Right cardiac atrium (tissue), 5 donors: ENCODE measurements at regions not wholly inside any gene's neighbourhood (a gene's known extent, or its start where the extent isn't known, plus 50 kb on each side); places are given as distances from the start of the nearest gene placed in this dataset.

Experiments
- ATAC-seq, 2 donors: fragments of 200-7000 bp; cut with Tn5 transposase; one replicate each; pipeline versions ENCODE4 v1.8.0 to v1.9.1; 2020; ENCODE audit warnings: moderate library complexity in 2 of 2, mild to moderate bottlenecking in 1 of 2
- DNase-seq, 3 donors: peaks; one replicate each; pipeline ENCODE4 v3.0.0-alpha.2; 2020
- H3K27ac ChIP-seq: one replicate; pipeline ENCODE4 v1.5.1; 2013; ENCODE audit warnings: mild to moderate bottlenecking, low read length, control low read depth, moderate library complexity
- H3K27me3 ChIP-seq: one replicate; pipeline ENCODE4 v1.6.1; 2013; ENCODE audit not compliant: control insufficient read depth, insufficient read depth
- H3K4me1 ChIP-seq: one replicate; pipeline ENCODE4 v1.6.1; 2013; ENCODE audit warnings: low read length; ENCODE audit not compliant: control insufficient read depth, insufficient read depth
- H3K4me3 ChIP-seq: one replicate; pipeline ENCODE4 v1.5.1; 2013; ENCODE audit warnings: low read length, control low read depth
- H3K9me3 ChIP-seq: one replicate; pipeline ENCODE4 v1.6.1; 2013; ENCODE audit warnings: low read length; ENCODE audit not compliant: control insufficient read depth
- WGBS: extraction: QIAGEN DNeasy Blood & Tissue Kit; methylation state at CpG from one replicate; pipeline ENCODE4 v1.1.7; 2013; 5-methylcytosine and 5-hydroxymethylcytosine counted together
- intact Hi-C, 4 donors: fragments of 100-400 bp; cut with DNase I; formaldehyde crosslinking; loops; one replicate each; pipeline versions ENCODE4 v1.11.0 to v1.14.0; 2022 to 2023
- donor health status: healthy with polysubstance abuse.
- donor health status: DM: no; HTN: yes; CAD: no.
- donor health status: DM: no; HTN: no; CAD: no.
- donor health status: DM: no; HTN: yes; CAD: no; lungs with severe emphysema.
- donor health status: DM: yes; HTN: yes; CAD: no.

- Histone ChIP-seq H3K9me3 (no peaks in the 10 kb centered on the region), H3K4me3 (no peak overlapping the region), H3K4me1 (no peaks in the 10 kb centered on the region), H3K27me3 (no peaks in the 10 kb centered on the region), H3K27ac (no peak overlapping the region)
- DNase-seq (no peak), ATAC-seq (no peak)
- intact Hi-C loops: no loop called here
Measured at GRCh38 chr11:19323502-19323901, 82.8 kb upstream of the E2F8 start.

- no peak for ATAC-seq
Measured at GRCh38 chr11:19321351-19321750, 80.6 kb upstream of the E2F8 start.

GRCh38 chr11:19320827-19321226, 80.1 kb upstream of the E2F8 start:
- no peak overlapping the region for H3K4me3 ChIP-seq
- H3K9me3 ChIP-seq: no peaks in the 10 kb centered on the region
- peak in 1 of 3 donors; percentile 26 for DNase-seq
- peaks cover 5% of the 10 kb centered on the region for H3K4me1 ChIP-seq
- H3K27me3 ChIP-seq: no peaks in the 10 kb centered on the region
- ATAC-seq: peak; percentile 55 to 76
- intact Hi-C loops: no loop called here
- WGBS: 49% methylated on average over 1 of the region's 1 CpG
- H3K27ac ChIP-seq: no peak overlapping the region

More at GRCh38 chr11:19321351-19321750, 80.6 kb upstream of the E2F8 start:
- Histone ChIP-seq H3K4me3 (no peak overlapping the region), H3K9me3 (no peaks in the 10 kb centered on the region), H3K27me3 (no peaks in the 10 kb centered on the region), H3K27ac (no peak overlapping the region), H3K4me1 (peaks cover 5% of the 10 kb centered on the region)
- peak in 1 of 3 donors; percentile 27 for DNase-seq
- intact Hi-C loops: no loop called here
- 67% methylated on average over 2 of the region's 2 CpGs for WGBS

GRCh38 chr11:19316434-19316833, 75.7 kb upstream of the E2F8 start:
- peaks cover 5% of the 10 kb centered on the region for H3K4me1 ChIP-seq
- H3K4me3 ChIP-seq: no peak overlapping the region
- H3K27me3 ChIP-seq: no peaks in the 10 kb centered on the region
- 39% methylated on average over 7 of the region's 7 CpGs for WGBS
- no peaks in the 10 kb centered on the region for H3K9me3 ChIP-seq
- intact Hi-C loops: loop anchor here in 1 of 4 donors (10.0 kb wide), 2 partner anchors 242 to 428 kb away; no protein-coding TSS in a partner anchor
- ATAC-seq (peak; percentile 85 to 91), DNase-seq (peak; percentile 80 to 91 (median 87))
- no peak overlapping the region for H3K27ac ChIP-seq

GRCh38 chr11:19315511-19315910, 74.8 kb upstream of the E2F8 start:
- Histone ChIP-seq H3K9me3 (no peaks in the 10 kb centered on the region), H3K27ac (no peak overlapping the region), H3K4me3 (no peak overlapping the region), H3K4me1 (peaks cover 5% of the 10 kb centered on the region), H3K27me3 (no peaks in the 10 kb centered on the region)
- no peak for ATAC-seq
- intact Hi-C loops: loop anchor here in 1 of 4 donors (10.0 kb wide), 2 partner anchors 241 to 429 kb away; no protein-coding TSS in a partner anchor
- WGBS: 70% methylated on average over 2 of the region's 2 CpGs
- DNase-seq: peak in 2 of 3 donors; percentile 50 to 58

GRCh38 chr11:19313140-19313539, 72.4 kb upstream of the E2F8 start:
- peaks cover 5% of the 10 kb centered on the region for H3K4me1 ChIP-seq
- no peak for ATAC-seq
- intact Hi-C loops: loop anchor here in 3 of 4 donors (5.0 to 10.0 kb wide), 3 partner anchors 238 to 432 kb away; no protein-coding TSS in a partner anchor

GRCh38 chr11:19311308-19312030, 70.7 kb upstream of the E2F8 start:
- Histone ChIP-seq H3K4me1 (no peaks in the 10 kb centered on the region), H3K27me3 (no peaks in the 10 kb centered on the region), H3K4me3 (no peak overlapping the region), H3K27ac (no peak overlapping the region), H3K9me3 (no peaks in the 10 kb centered on the region)
- ATAC-seq (peak; percentile 85 to 86), DNase-seq (peak; percentile 67 to 85 (median 73))
- 33% methylated on average over 3 of the region's 3 CpGs for WGBS
- intact Hi-C loops: loop anchor here in 3 of 4 donors (2.0 to 10.0 kb wide), 4 partner anchors 237 to 433 kb away; no protein-coding TSS in a partner anchor

More at GRCh38 chr11:19313140-19313539, 72.4 kb upstream of the E2F8 start:
- no peaks in the 10 kb centered on the region for H3K9me3 ChIP-seq
- H3K27me3 ChIP-seq: no peaks in the 10 kb centered on the region
- H3K4me3 ChIP-seq: no peak overlapping the region
- H3K27ac ChIP-seq: no peak overlapping the region
- DNase-seq: no peak
- WGBS: 73% methylated on average over 1 of the region's 1 CpG

GRCh38 chr11:19307498-19307897, 66.8 kb upstream of the E2F8 start:
- intact Hi-C loops: loop anchor here in 2 of 4 donors (5.0 to 10.0 kb wide), 2 partner anchors 245 to 597 kb away; no protein-coding TSS in a partner anchor
- Histone ChIP-seq H3K27me3 (no peaks in the 10 kb centered on the region), H3K27ac (no peak overlapping the region), H3K9me3 (no peaks in the 10 kb centered on the region), H3K4me1 (no peaks in the 10 kb centered on the region), H3K4me3 (no peak overlapping the region)
- DNase-seq: no peak
- ATAC-seq: no peak
- WGBS: 45% methylated on average over 6 of the region's 6 CpGs

- Histone ChIP-seq H3K27ac (no peak overlapping the region), H3K9me3 (no peaks in the 10 kb centered on the region), H3K4me1 (no peaks in the 10 kb centered on the region), H3K27me3 (no peaks in the 10 kb centered on the region), H3K4me3 (no peak overlapping the region)
- 86% methylated on average over 9 of the region's 9 CpGs for WGBS
- ATAC-seq: no peak
- no peak for DNase-seq
- intact Hi-C loops: loop anchor here in 2 of 4 donors (5.0 to 10.0 kb wide), 2 partner anchors 246 to 598 kb away; no protein-coding TSS in a partner anchor
Measured at GRCh38 chr11:19306179-19306944, 65.6 kb upstream of the E2F8 start.

GRCh38 chr11:19301361-19301760, 60.6 kb upstream of the E2F8 start:
- Histone ChIP-seq H3K27me3 (no peaks in the 10 kb centered on the region), H3K27ac (no peak overlapping the region), H3K9me3 (no peaks in the 10 kb centered on the region), H3K4me3 (no peak overlapping the region), H3K4me1 (no peaks in the 10 kb centered on the region)
- DNase-seq (no peak), ATAC-seq (no peak)
- 98% methylated on average over 1 of the region's 1 CpG for WGBS
- intact Hi-C loops: loop anchor here in 1 of 4 donors (10.0 kb wide), 1 partner anchor 603 kb away; no protein-coding TSS in a partner anchor

- Histone ChIP-seq H3K27ac (no peak overlapping the region), H3K4me1 (no peaks in the 10 kb centered on the region), H3K4me3 (no peak overlapping the region), H3K9me3 (no peaks in the 10 kb centered on the region), H3K27me3 (no peaks in the 10 kb centered on the region)
- intact Hi-C loops: no loop called here
- 66% methylated on average over 4 of the region's 4 CpGs for WGBS
- ATAC-seq (no peak), DNase-seq (no peak)
Measured at GRCh38 chr11:19294444-19294843, 53.7 kb upstream of the E2F8 start.
